Right lobe of liver (tissue), 4 donors: ENCODE measurements at regions not wholly inside any gene's neighbourhood (a gene's known extent, or its start where the extent isn't known, plus 50 kb on each side); places are given as distances from the start of the nearest gene placed in this dataset.

Experiments
- POLR2A ChIP-seq: fragments of 450-650 bp; IDR thresholded peaks from one replicate; pipeline ENCODE4 v1.6.1; 2017; ENCODE audit warnings: antibody characterized with exemption, mild to moderate bottlenecking
- TF ChIP-seq, protein P1 (sequence below), 4 donors: fragments of 200-600 bp in 3 of 4; fragments of 450-650 bp in 1 of 4; IDR thresholded peaks; one replicate each; pipeline versions ENCODE4 v1.5.1 to v1.8.0; 2016 to 2022; ENCODE audit warnings: antibody characterized with exemption in 4 of 4, mild to moderate bottlenecking in 2 of 4
- donor health status: DM: no; HTN: no; CAD: no.
- donor health status: DM: no; HTN: no; CAD: no.
- donor health status: DM: no; HTN: yes; CAD: no.

- TF ChIP-seq, protein P1, sequence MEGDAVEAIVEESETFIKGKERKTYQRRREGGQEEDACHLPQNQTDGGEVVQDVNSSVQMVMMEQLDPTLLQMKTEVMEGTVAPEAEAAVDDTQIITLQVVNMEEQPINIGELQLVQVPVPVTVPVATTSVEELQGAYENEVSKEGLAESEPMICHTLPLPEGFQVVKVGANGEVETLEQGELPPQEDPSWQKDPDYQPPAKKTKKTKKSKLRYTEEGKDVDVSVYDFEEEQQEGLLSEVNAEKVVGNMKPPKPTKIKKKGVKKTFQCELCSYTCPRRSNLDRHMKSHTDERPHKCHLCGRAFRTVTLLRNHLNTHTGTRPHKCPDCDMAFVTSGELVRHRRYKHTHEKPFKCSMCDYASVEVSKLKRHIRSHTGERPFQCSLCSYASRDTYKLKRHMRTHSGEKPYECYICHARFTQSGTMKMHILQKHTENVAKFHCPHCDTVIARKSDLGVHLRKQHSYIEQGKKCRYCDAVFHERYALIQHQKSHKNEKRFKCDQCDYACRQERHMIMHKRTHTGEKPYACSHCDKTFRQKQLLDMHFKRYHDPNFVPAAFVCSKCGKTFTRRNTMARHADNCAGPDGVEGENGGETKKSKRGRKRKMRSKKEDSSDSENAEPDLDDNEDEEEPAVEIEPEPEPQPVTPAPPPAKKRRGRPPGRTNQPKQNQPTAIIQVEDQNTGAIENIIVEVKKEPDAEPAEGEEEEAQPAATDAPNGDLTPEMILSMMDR (IDR thresholded peaks at IDR 0.05) = no peak
- no peak for TF ChIP-seq POLR2A
These were observed 249.4 kb downstream of the LOXHD1 start for GRCh38 chr18:46407486-46408166.
